ENCODE measurements at regions not wholly inside any gene's neighbourhood (a gene's known extent, or its start where the extent isn't known, plus 50 kb on each side); places are given as distances from the start of the nearest gene placed in this dataset.

GRCh38 chr3:24857945-24858344 is 363.3 kb upstream of the THRB start:
- H3K18ac ChIP-seq (ENCODE audit: extremely low read depth, low read length) = no peak overlapping the region
- CTCF ChIA-PET (ENCODE audit: partially characterized antibody) = interaction anchor here (0.7 to 0.8 kb wide), 2 partner anchors 37 to 54 kb away, joined by 3 to 4 read pairs; no protein-coding TSS in a partner anchor
- no peaks in the 10 kb centered on the region for H3K27me3 ChIP-seq (replicated peaks in 1 of 4; ENCODE audit: control insufficient read depth in 3 of 4, extremely low read depth in 1 of 4, insufficient read depth in 3 of 4, low read length in 3 of 4)
- 96% methylated on average over 1 of the region's 1 CpG; no CpG with 5 or more reads in 1 of the 2 experiments for WGBS, 2 experiments (ENCODE audit: extremely low coverage in 1 of 2, insufficient coverage in 1 of 2, insufficient read length in 1 of 2, insufficient replicate concordance in 2 of 2, low coverage in 1 of 2, low lambda C conversion rate in 2 of 2, missing lambda C conversion rate in 1 of 2)
- POLR2A ChIA-PET (ENCODE audit: partially characterized antibody) = no interaction called here
- H3K4me2 ChIP-seq (ENCODE audit: insufficient read depth in 1 of 2, low read depth in 2 of 2, low read length in 2 of 2) = no peak overlapping the region
- H3K27ac ChIP-seq (ENCODE audit: low read depth, low read length) = no peak overlapping the region
- no peak overlapping the region for H3K4me3 ChIP-seq (ENCODE audit: extremely low read depth in 1 of 4, insufficient read depth in 2 of 4, low read depth in 3 of 4, low read length in 4 of 4)
- no peak overlapping the region for H4K8ac ChIP-seq (ENCODE audit: extremely low read depth, insufficient read depth, low read length)
- no peak overlapping the region for H2BK12ac ChIP-seq (ENCODE audit: low read depth, low read length)
- H3K9me3 ChIP-seq (ENCODE audit: insufficient read depth in 2 of 2, low read depth in 1 of 2, low read length in 1 of 2) = no peaks in the 10 kb centered on the region
- H3K4ac ChIP-seq (replicated peaks; ENCODE audit: insufficient read length, low read depth, low read length) = no peak overlapping the region
- no peak overlapping the region for H4K5ac ChIP-seq (ENCODE audit: insufficient read length, low read depth, low read length)
- no peak overlapping the region for H3K56ac ChIP-seq (replicated peaks; ENCODE audit: insufficient read length, low read depth, low read length)
- H3K79me1 ChIP-seq (ENCODE audit: low read depth, low read length) = no peaks in the 10 kb centered on the region
- no peak overlapping the region for H2BK20ac ChIP-seq (ENCODE audit: low read length)
- H2BK5ac ChIP-seq (ENCODE audit: low read depth, low read length) = no peak overlapping the region
- H3K9ac ChIP-seq (replicated peaks in 1 of 4; ENCODE audit: extremely low read depth in 1 of 4, low read depth in 3 of 4, low read length in 3 of 4) = no peak overlapping the region
- no peak overlapping the region for H3K14ac ChIP-seq (ENCODE audit: insufficient read length)
- H2BK15ac ChIP-seq (ENCODE audit: low read length) = no peak overlapping the region
- H4K20me1 ChIP-seq (replicated peaks in 1 of 2; ENCODE audit: control insufficient read depth in 1 of 2, insufficient read depth in 2 of 2, low read length in 2 of 2) = no peaks in the 10 kb centered on the region
- no peak overlapping the region for H4K91ac ChIP-seq (replicated peaks; ENCODE audit: insufficient read length, low read length)
- no peaks in the 10 kb centered on the region for H3K79me2 ChIP-seq (ENCODE audit: control insufficient read depth in 1 of 2, insufficient read depth in 2 of 2, low read length in 2 of 2)
- H2AK5ac ChIP-seq (ENCODE audit: low read depth, low read length) = no peak overlapping the region
- DNase-seq (ENCODE audit: low read depth in 1 of 2, low spot score in 2 of 2) (no peak), FAIRE-seq (no peak)
- no peak overlapping the region for H2BK120ac ChIP-seq (replicated peaks; ENCODE audit: low read depth, low read length)
- H3K23ac ChIP-seq (ENCODE audit: insufficient read length) = no peak overlapping the region
- H3K36me3 ChIP-seq (ENCODE audit: control insufficient read depth in 2 of 4, insufficient read depth in 4 of 4, low read length in 3 of 4) = no peaks in the 10 kb centered on the region
- no peak overlapping the region for H2AFZ ChIP-seq (ENCODE audit: low read length)
- H3K23me2 ChIP-seq (ENCODE audit: low read depth, low read length) = no peaks in the 10 kb centered on the region
- H3K4me1 ChIP-seq (replicated peaks in 1 of 4; ENCODE audit: control insufficient read depth in 3 of 4, insufficient read depth in 4 of 4, low read length in 3 of 4) = peaks cover 0 to 3% (median 0%) of the 10 kb centered on the region in 4 experiments; a peak in 1 of 7 replicates
- TF ChIP-seq ATF3 (IDR thresholded peaks at IDR 0.05; ENCODE audit: insufficient read depth, low read depth, low read length) (no peak), KDM4A (IDR thresholded peaks at IDR 0.05; ENCODE audit: low read depth, low read length, severe bottlenecking) (no peak), EZH2 (IDR thresholded peaks at IDR 0.05; ENCODE audit: low read depth, low read length, severe bottlenecking) (no peak), RNF2 (IDR thresholded peaks at IDR 0.05; ENCODE audit: borderline replicate concordance, low read depth, low read length, missing control alignments, poor library complexity, severe bottlenecking) (no peak), CBX8 (IDR thresholded peaks at IDR 0.05; ENCODE audit: borderline replicate concordance, low read depth, low read length) (no peak), SRF (IDR thresholded peaks at IDR 0.05; ENCODE audit: low read depth, low read length) (no peak), CTBP2 (IDR thresholded peaks at IDR 0.05; ENCODE audit: borderline replicate concordance, insufficient read depth, insufficient read length, low read length) (no peak), TAF7 (optimal IDR thresholded peaks at IDR 0.05; ENCODE audit: borderline replicate concordance, low read depth, low read length) (no peak), E2F6 (IDR thresholded peaks at IDR 0.05) (no peak), POU5F1 (IDR thresholded peaks at IDR 0.05; ENCODE audit: low read depth, low read length) (no peak), KDM5A (IDR thresholded peaks at IDR 0.05; ENCODE audit: low read length) (no peak), CHD1 (IDR thresholded peaks at IDR 0.05; ENCODE audit: low read depth, low read length) (no peak), RXRA (IDR thresholded peaks at IDR 0.05; ENCODE audit: insufficient read depth, low read depth, low read length) (no peak)

Data from H1 (cell line).